K562 (cell line): ENCODE measurements at regions not wholly inside any gene's neighbourhood (a gene's known extent, or its start where the extent isn't known, plus 50 kb on each side); places are given as distances from the start of the nearest gene placed in this dataset.

Experiments used
- ATAC-seq: fragments of 200-7000 bp; cut with Tn5 transposase; 3 replicates; pipeline ENCODE4 v1.9.1; 2020; ENCODE audit warnings: moderate library complexity
- BruUV-seq: library from RNA; stranded (reverse); fragments of 400-500 nt; replicated peaks from 2 replicates; lab custom pipeline; 2021; lab: Mats Ljungman, UMichigan
- CTCF ChIA-PET: fragments of 300-600 bp; formaldehyde crosslinking; extraction: SDS; loops from one replicate; lab custom pipeline; 2021; ENCODE audit warnings: low intra/inter-chr PET ratio; lab: Yijun Ruan, JAX
- POLR2A ChIA-PET: fragments of 300-600, 350-650 bp; sonication (Branson Sonifier 250); formaldehyde crosslinking; extraction: SDS; loops from one replicate; lab custom pipeline; 2021; ENCODE audit warnings: antibody characterized with exemption, inconsistent platforms; lab: Yijun Ruan, JAX
- DNase-seq, 4 experiments: peaks; one replicate each; pipeline versions ENCODE4 v3.0.0 to v3.0.0-alpha.2; 2011 to 2018; ENCODE audit warnings: low spot score in 3 of 4, mixed read lengths in 3 of 4; ENCODE audit errors: extremely low read depth in 1 of 4
- FAIRE-seq: peaks from 2 replicates; lab custom pipeline; 2011; peaks lifted over from hg19 to GRCh38; lab: Jason Lieb, UNC
- H2AFZ ChIP-seq: 2 replicates; pipeline ENCODE4 v1.6.0; 2011; ENCODE audit warnings: low read depth, low read length, control low read depth, inconsistent platforms
- H3K27ac ChIP-seq: fragments of 200-600 bp; 3 replicates; pipeline ENCODE4 v1.8.0; 2011; ENCODE audit warnings: low read depth, mild to moderate bottlenecking, control low read depth, inconsistent platforms, low read length, moderate library complexity, mixed read lengths; ENCODE audit errors: extremely low read depth
- H3K27me3 ChIP-seq, 2 experiments: fragments of 300-600 bp in 1 of 2; 2 replicates in 1 of 2; 3 replicates in 1 of 2; pipeline versions ENCODE4 v1.6.0 to v1.8.0; 2011; ENCODE audit warnings: inconsistent platforms in 2 of 2, low read length in 2 of 2, mild to moderate bottlenecking in 1 of 2, mixed read lengths in 1 of 2, moderate library complexity in 1 of 2; ENCODE audit not compliant: control insufficient read depth in 2 of 2, insufficient read depth in 2 of 2
- H3K36me3 ChIP-seq: fragments of 300-600 bp; 3 replicates; pipeline ENCODE4 v1.8.0; 2011; ENCODE audit warnings: mild to moderate bottlenecking, low read length, inconsistent platforms; ENCODE audit not compliant: control insufficient read depth, insufficient read depth
- H3K4me1 ChIP-seq, 2 experiments: fragments of 200-600 bp in 1 of 2; replicated peaks in 1 of 2; 2 replicates in 1 of 2; 3 replicates in 1 of 2; pipeline versions ENCODE4 v1.5.1 to v1.8.0; 2011; ENCODE audit warnings: inconsistent platforms in 2 of 2, low read length in 2 of 2, mild to moderate bottlenecking in 1 of 2, mixed read lengths in 1 of 2, moderate library complexity in 1 of 2; ENCODE audit not compliant: control insufficient read depth in 2 of 2, insufficient read depth in 2 of 2
- H3K4me2 ChIP-seq: 2 replicates; pipeline ENCODE4 v1.6.1; 2011; ENCODE audit warnings: low read length, control low read depth, inconsistent platforms, mixed read lengths; ENCODE audit not compliant: insufficient read depth
- H3K4me3 ChIP-seq: fragments of 200-600 bp; sonication (generic), shearing (Covaris generic); 2 replicates; pipeline ENCODE4 v1.5.1; 2016; ENCODE audit warnings: control low read depth, inconsistent platforms
- H3K79me2 ChIP-seq: fragments of 200-600 bp; 3 replicates; pipeline ENCODE4 v1.8.0; 2011; ENCODE audit warnings: low read length, inconsistent platforms; ENCODE audit not compliant: control insufficient read depth, insufficient read depth
- H3K9ac ChIP-seq, 2 experiments: 2 replicates each; pipeline versions ENCODE4 v1.6.0 to v1.6.1; 2011; ENCODE audit warnings: low read depth in 2 of 2, low read length in 2 of 2, control low read depth in 1 of 2, inconsistent platforms in 1 of 2, mild to moderate bottlenecking in 1 of 2, mixed read lengths in 1 of 2; ENCODE audit not compliant: insufficient read depth in 1 of 2
- H3K9me1 ChIP-seq: one replicate; pipeline ENCODE4 v1.6.0; 2011; ENCODE audit warnings: inconsistent platforms, mild to moderate bottlenecking, low read length, moderate library complexity; ENCODE audit not compliant: control insufficient read depth, insufficient read depth
- H3K9me3 ChIP-seq: replicated peaks from 2 replicates; pipeline ENCODE4 v1.5.1; 2011; ENCODE audit warnings: low read depth, low read length, inconsistent platforms; ENCODE audit not compliant: control insufficient read depth, insufficient read depth
- H4K20me1 ChIP-seq: replicated peaks from 2 replicates; pipeline ENCODE4 v1.6.1; 2011; ENCODE audit warnings: low read length, inconsistent platforms, mixed read lengths; ENCODE audit not compliant: control insufficient read depth, insufficient read depth
- ADNP ChIP-seq: fragments of 200-800 bp; sonication (Bioruptor generic); IDR thresholded peaks from 2 replicates; pipeline ENCODE4 v1.6.1; 2016; ENCODE audit warnings: missing genetic modification characterization, missing compliant biosample characterization
- ARHGAP35 ChIP-seq: fragments of 450-650 bp; IDR thresholded peaks from 2 replicates; pipeline ENCODE4 v1.6.1; 2018; ENCODE audit not compliant: partially characterized antibody
- CBX2 ChIP-seq: fragments of 200-600 bp; sonication (generic); IDR thresholded peaks from one replicate; pipeline ENCODE4 v1.6.1; 2012; ENCODE audit warnings: mild to moderate bottlenecking, low read length, inconsistent platforms; ENCODE audit not compliant: insufficient read depth, poor library complexity, severe bottlenecking
- CREB3 ChIP-seq: fragments of 450-650 bp; conservative IDR thresholded peaks from 2 replicates; pipeline ENCODE4 v1.6.1; 2016; ENCODE audit warnings: missing genetic modification characterization, low read depth, mild to moderate bottlenecking, missing compliant biosample characterization, moderate library complexity
- EGR1 ChIP-seq: fragments of 450-650 bp; conservative IDR thresholded peaks from 2 replicates; pipeline ENCODE4 v1.6.1; 2017; ENCODE audit warnings: mild to moderate bottlenecking
- GATAD2A ChIP-seq: fragments of 450-650 bp; IDR thresholded peaks from 2 replicates; pipeline ENCODE4 v1.6.1; 2017
- MEF2A ChIP-seq: IDR thresholded peaks from 2 replicates; pipeline ENCODE4 v1.6.1; 2011; ENCODE audit warnings: low read depth, mild to moderate bottlenecking, low read length, moderate library complexity; ENCODE audit not compliant: control insufficient read depth
- NR4A1 ChIP-seq, 2 experiments: fragments of 250-450 bp in 1 of 2; fragments of 450-650 bp in 1 of 2; sonication (Bioruptor Pico) in 1 of 2; IDR thresholded peaks; 2 replicates each; pipeline versions ENCODE4 v1.4.0 to v1.6.1; 2016 to 2020; ENCODE audit warnings: mild to moderate bottlenecking in 2 of 2, missing compliant biosample characterization in 1 of 2, missing genetic modification characterization in 1 of 2, moderate library complexity in 1 of 2
- SRSF7 ChIP-seq: fragments of 200-400 bp; formaldehyde crosslinking; optimal IDR thresholded peaks from 2 replicates; pipeline ENCODE3; 2017; ENCODE audit warnings: mild to moderate bottlenecking, low read depth, low read length
- ZBTB1 ChIP-seq: sonication (generic); formaldehyde crosslinking; IDR thresholded peaks from 2 replicates; pipeline ENCODE4 v1.8.1; 2023; ENCODE audit warnings: missing genetic modification reagents, low read depth, mild to moderate bottlenecking, borderline replicate concordance
- ZNF324 ChIP-seq: fragments of 250-450 bp; sonication (Bioruptor Pico); IDR thresholded peaks from 2 replicates; pipeline ENCODE4 v1.4.0; 2020; ENCODE audit warnings: mild to moderate bottlenecking
- ZNF589 ChIP-seq: fragments of 200-800 bp; sonication (Bioruptor generic); IDR thresholded peaks from 2 replicates; pipeline ENCODE4 v1.6.1; 2016; ENCODE audit warnings: low read depth, missing genetic modification characterization, missing compliant biosample characterization
- ZNF696 ChIP-seq: fragments of 250-450 bp; sonication (Bioruptor Pico); conservative IDR thresholded peaks from 2 replicates; pipeline ENCODE4 v1.4.0; 2020; ENCODE audit warnings: mild to moderate bottlenecking, moderate library complexity
- ZNF76 ChIP-seq: fragments of 250-450 bp; sonication (Bioruptor Pico); IDR thresholded peaks from 2 replicates; pipeline ENCODE4 v1.4.0; 2020; ENCODE audit warnings: mild to moderate bottlenecking, moderate library complexity, borderline replicate concordance
- WGBS: fragments of 100-300 bp; shearing (Covaris generic); methylation state at CpG from one replicate; pipeline ENCODE4 v1.1.6; 2016; ENCODE audit warnings: low coverage, mixed read lengths; ENCODE audit not compliant: insufficient coverage; ENCODE audit errors: missing lambda C conversion rate; 5-methylcytosine and 5-hydroxymethylcytosine counted together
- in situ Hi-C: fragments of 300-500 bp; cut with MboI; formaldehyde crosslinking; loops from 4 replicates; pipeline ENCODE4 v1.15.0; 2018; ENCODE audit warnings: inconsistent platforms, mixed read lengths
- intact Hi-C: fragments of 100-400 bp; cut with micrococcal nuclease; formaldehyde crosslinking; loops from 2 replicates; pipeline ENCODE4 v1.14.2; 2022
- TF ChIP-seq, protein P1 (sequence below): fragments of 250-450 bp; sonication (Bioruptor Pico); IDR thresholded peaks from 2 replicates; pipeline ENCODE4 v1.8.0; 2022; ENCODE audit warnings: moderate library complexity, mild to moderate bottlenecking, inconsistent platforms

DNA sequence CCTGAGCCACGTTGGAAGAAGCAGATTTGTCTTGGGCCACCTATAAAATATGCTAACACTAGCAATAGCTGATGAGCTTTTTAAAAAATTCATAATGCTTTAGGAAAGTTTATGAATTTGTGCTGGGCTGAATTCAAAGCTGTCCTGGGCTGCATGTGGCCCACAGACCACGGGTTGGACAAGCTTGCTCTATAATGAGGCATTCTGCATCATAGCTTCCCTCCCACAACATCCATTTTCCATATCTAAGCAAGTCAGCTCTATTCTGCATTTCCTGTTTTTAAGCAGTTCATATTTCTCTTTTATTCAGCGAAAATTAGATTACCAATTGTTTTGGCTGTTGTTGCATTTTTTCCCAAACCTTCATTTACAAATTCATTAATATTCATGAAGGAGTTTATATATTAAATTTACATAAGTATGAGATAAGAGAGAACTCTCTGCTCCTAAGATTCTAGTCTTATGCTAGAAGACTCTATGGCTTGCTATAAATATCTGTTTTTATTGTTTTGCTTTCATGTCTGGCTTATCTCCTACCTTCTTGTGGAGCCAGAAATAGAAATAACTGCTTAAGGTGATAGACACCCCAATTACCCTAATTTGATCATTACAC lies 114.5 kb upstream of the HNRNPA3 start:
- CTCF ChIA-PET = no interaction called here

GRCh38 chr2:177101930-177102329 lies 110.7 kb upstream of the HNRNPA3 start:
- no peaks in the 10 kb centered on the region for H3K79me2 ChIP-seq
- H3K9me1 ChIP-seq = no peaks in the 10 kb centered on the region
- in situ Hi-C loops (no loop called here), intact Hi-C loops (no loop called here)
- H2AFZ ChIP-seq = no peak overlapping the region
- H4K20me1 ChIP-seq = 0 out of 2 replicates have a peak, but pooled peaks cover 3% of the 10 kb centered on the region
- ChIA-PET CTCF (interaction anchor here (0.6 kb wide), 1 partner anchor 145 kb away, joined by 3 read pairs; no protein-coding TSS in a partner anchor), POLR2A (no interaction called here)
- H3K9me3 ChIP-seq = no peaks in the 10 kb centered on the region
- H3K36me3 ChIP-seq = no peaks in the 10 kb centered on the region
- H3K27ac ChIP-seq = no peak overlapping the region
- no peaks in the 10 kb centered on the region; a peak in 2 of 5 replicates for H3K27me3 ChIP-seq
- DNase-seq = no peak
- no peak overlapping the region for H3K4me2 ChIP-seq
- H3K4me1 ChIP-seq = no peaks in the 10 kb centered on the region
- H3K4me3 ChIP-seq = no peak overlapping the region
- H3K9ac ChIP-seq = no peak overlapping the region
- no TSS peak for BruUV-seq
- no peak for ATAC-seq
- FAIRE-seq = no peak
- TF ChIP-seq ADNP (no peak), NR4A1 (CRISPR knock-in tag; IDR thresholded peaks at IDR 0.05) (no peak), NR4A1 (tag; IDR thresholded peaks at IDR 0.05) (no peak), ZBTB1 (CRISPR knock-in tag) (no peak), ZNF324 (CRISPR knock-in tag) (no peak), ARHGAP35 (no peak), EGR1 (no peak), ZNF589 (CRISPR knock-in tag) (no peak), SRSF7 (no peak), CREB3 (tag) (no peak), ZNF696 (CRISPR knock-in tag) (no peak), ZNF76 (CRISPR knock-in tag) (no peak), GATAD2A (no peak)
- TF ChIP-seq, protein P1, sequence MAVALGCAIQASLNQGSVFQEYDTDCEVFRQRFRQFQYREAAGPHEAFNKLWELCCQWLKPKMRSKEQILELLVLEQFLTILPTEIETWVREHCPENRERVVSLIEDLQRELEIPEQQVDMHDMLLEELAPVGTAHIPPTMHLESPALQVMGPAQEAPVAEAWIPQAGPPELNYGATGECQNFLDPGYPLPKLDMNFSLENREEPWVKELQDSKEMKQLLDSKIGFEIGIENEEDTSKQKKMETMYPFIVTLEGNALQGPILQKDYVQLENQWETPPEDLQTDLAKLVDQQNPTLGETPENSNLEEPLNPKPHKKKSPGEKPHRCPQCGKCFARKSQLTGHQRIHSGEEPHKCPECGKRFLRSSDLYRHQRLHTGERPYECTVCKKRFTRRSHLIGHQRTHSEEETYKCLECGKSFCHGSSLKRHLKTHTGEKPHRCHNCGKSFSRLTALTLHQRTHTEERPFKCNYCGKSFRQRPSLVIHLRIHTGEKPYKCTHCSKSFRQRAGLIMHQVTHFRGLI = no peak

More for the DNA sequence above, 114.5 kb upstream of the HNRNPA3 start:
- no peak for DNase-seq
- in situ Hi-C loops (no loop called here), intact Hi-C loops (no loop called here)
- Histone ChIP-seq H3K9me1 (no peaks in the 10 kb centered on the region), H3K79me2 (no peaks in the 10 kb centered on the region), H3K4me1 (no peaks in the 10 kb centered on the region), H3K9me3 (no peaks in the 10 kb centered on the region), H3K4me2 (no peak overlapping the region), H3K27me3 (peaks cover 0 to 2% of the 10 kb centered on the region in 2 experiments; a peak in 2 of 5 replicates), H4K20me1 (no peaks in the 10 kb centered on the region), H3K4me3 (no peak overlapping the region), H3K36me3 (no peaks in the 10 kb centered on the region), H2AFZ (no peak overlapping the region), H3K27ac (no peak overlapping the region), H3K9ac (no peak overlapping the region)
- no TSS peak for BruUV-seq
- no peak for FAIRE-seq
- ATAC-seq = no peak
- WGBS = 0% methylated on average over 3 of the region's 3 CpGs
- POLR2A ChIA-PET = interaction anchor here (0.7 kb wide), 1 partner anchor 667 kb away, joined by 4 read pairs; no protein-coding TSS in a partner anchor
- TF ChIP-seq MEF2A (0 out of 2 replicates have a peak, but pooled peaks have one; percentile 42), CBX2 (no peak)
